IMR-90 (cell line): ENCODE measurements at regions not wholly inside any gene's neighbourhood (a gene's known extent, or its start where the extent isn't known, plus 50 kb on each side); places are given as distances from the start of the nearest gene placed in this dataset.

Source experiments
- ATAC-seq: fragments of 200-7000 bp; cut with Tn5 transposase; 2 replicates; pipeline ENCODE4 v1.9.1; 2020; ENCODE audit warnings: low read depth, mild to moderate bottlenecking, moderate library complexity
- BruUV-seq: library from RNA; stranded (reverse); fragments of 400-500 nt; replicated peaks from 2 replicates; lab custom pipeline; 2021; lab: Mats Ljungman, UMichigan
- CTCF ChIA-PET: fragments of 300-600 bp; formaldehyde crosslinking; extraction: SDS; loops from one replicate; lab custom pipeline; 2021; ENCODE audit warnings: antibody characterized with exemption; lab: Yijun Ruan, JAX
- POLR2A ChIA-PET: fragments of 300-600 bp; sonication (Branson Sonifier 250); formaldehyde crosslinking; loops from one replicate; lab custom pipeline; 2022; ENCODE audit warnings: antibody characterized with exemption; ENCODE audit not compliant: unreplicated experiment; lab: Charles Lee
- DNase-seq: peaks from one replicate; pipeline ENCODE4 v3.0.0; 2013
- H2AFZ ChIP-seq: replicated peaks from 2 replicates; pipeline ENCODE3; 2013; ENCODE audit warnings: low read length, mild to moderate bottlenecking; ENCODE audit not compliant: poor library complexity
- H2AK5ac ChIP-seq: 2 replicates; pipeline ENCODE4 v1.6.1; 2013; ENCODE audit warnings: low read depth, low read length, inconsistent platforms
- H2AK9ac ChIP-seq: replicated peaks from 2 replicates; pipeline ENCODE3; 2013; ENCODE audit warnings: mild to moderate bottlenecking, low read depth, low read length, moderate library complexity; ENCODE audit not compliant: poor library complexity
- H2BK120ac ChIP-seq: 2 replicates; pipeline ENCODE4 v1.6.1; 2013; ENCODE audit warnings: low read depth, low read length, inconsistent platforms
- H2BK15ac ChIP-seq: 3 replicates; pipeline ENCODE4 v1.6.1; 2013; ENCODE audit warnings: low read depth, low read length, inconsistent platforms
- H2BK20ac ChIP-seq: 2 replicates; pipeline ENCODE4 v1.6.1; 2013; ENCODE audit warnings: low read depth, mild to moderate bottlenecking, inconsistent platforms, low read length, moderate library complexity
- H2BK5ac ChIP-seq: 2 replicates; pipeline ENCODE4 v1.6.1; 2013; ENCODE audit warnings: mild to moderate bottlenecking, low read depth, low read length, inconsistent platforms; ENCODE audit not compliant: poor library complexity, severe bottlenecking
- H3K14ac ChIP-seq: replicated peaks from 2 replicates; pipeline ENCODE4 v1.6.1; 2013; ENCODE audit warnings: low read depth, low read length, inconsistent platforms
- H3K18ac ChIP-seq: 2 replicates; pipeline ENCODE4 v1.6.1; 2013; ENCODE audit warnings: low read depth, low read length, control low read depth
- H3K23ac ChIP-seq: 2 replicates; pipeline ENCODE4 v1.6.1; 2013; ENCODE audit warnings: low read depth, low read length, inconsistent platforms
- H3K27ac ChIP-seq: 2 replicates; pipeline ENCODE4 v1.5.1; 2013; ENCODE audit warnings: mild to moderate bottlenecking, control low read depth, low read length; ENCODE audit not compliant: insufficient read depth
- H3K27me3 ChIP-seq: 2 replicates; pipeline ENCODE4 v1.6.1; 2013; ENCODE audit warnings: low read length; ENCODE audit not compliant: control insufficient read depth, insufficient read depth
- H3K36me3 ChIP-seq: 2 replicates; pipeline ENCODE4 v1.6.1; 2013; ENCODE audit warnings: low read length, mixed read lengths; ENCODE audit not compliant: control insufficient read depth, insufficient read depth
- H3K4ac ChIP-seq: 2 replicates; pipeline ENCODE4 v1.6.1; 2013; ENCODE audit warnings: low read depth, low read length, inconsistent platforms
- H3K4me1 ChIP-seq: 2 replicates; pipeline ENCODE4 v1.6.1; 2013; ENCODE audit warnings: low read length, mixed read lengths; ENCODE audit not compliant: control insufficient read depth, insufficient read depth
- H3K4me2 ChIP-seq: 2 replicates; pipeline ENCODE4 v1.6.1; 2013; ENCODE audit warnings: low read depth, mild to moderate bottlenecking, control low read depth, low read length, moderate library complexity
- H3K4me3 ChIP-seq: 2 replicates; pipeline ENCODE4 v1.5.1; 2013; ENCODE audit warnings: low read depth, mild to moderate bottlenecking, control low read depth, low read length, moderate library complexity; ENCODE audit not compliant: insufficient read depth
- H3K56ac ChIP-seq: 2 replicates; pipeline ENCODE4 v1.6.1; 2013; ENCODE audit warnings: low read length, inconsistent platforms; ENCODE audit not compliant: insufficient read depth; ENCODE audit errors: extremely low read depth
- H3K79me1 ChIP-seq, 2 experiments: 2 replicates each; pipeline ENCODE4 v1.6.1; 2013; ENCODE audit warnings: low read length in 2 of 2, inconsistent platforms in 1 of 2, low read depth in 1 of 2
- H3K9ac ChIP-seq: 2 replicates; pipeline ENCODE4 v1.6.1; 2013; ENCODE audit warnings: low read depth, low read length, control low read depth
- H3K9me1 ChIP-seq: 2 replicates; pipeline ENCODE4 v1.6.1; 2013; ENCODE audit warnings: low read length, inconsistent platforms; ENCODE audit not compliant: insufficient read depth
- H3K9me3 ChIP-seq: 2 replicates; pipeline ENCODE4 v1.6.1; 2013; ENCODE audit warnings: low read length; ENCODE audit not compliant: control insufficient read depth, insufficient read depth
- H4K20me1 ChIP-seq: 2 replicates; pipeline ENCODE4 v1.6.1; 2013; ENCODE audit warnings: low read length, inconsistent platforms; ENCODE audit not compliant: insufficient read depth
- H4K5ac ChIP-seq: 2 replicates; pipeline ENCODE4 v1.6.1; 2013; ENCODE audit warnings: mild to moderate bottlenecking, low read depth, low read length, control low read depth
- H4K8ac ChIP-seq, 2 experiments: 2 replicates each; pipeline ENCODE4 v1.6.1; 2013; ENCODE audit warnings: low read depth in 2 of 2, low read length in 2 of 2, control low read depth in 1 of 2, inconsistent platforms in 1 of 2
- H4K91ac ChIP-seq: 2 replicates; pipeline ENCODE4 v1.6.1; 2013; ENCODE audit warnings: low read depth, low read length, inconsistent platforms; ENCODE audit not compliant: insufficient read depth
- BHLHE40 ChIP-seq: fragments of 150-350 bp; IDR thresholded peaks from 2 replicates; pipeline ENCODE4 v1.6.1; 2016; ENCODE audit warnings: mild to moderate bottlenecking, low read depth, low read length
- CEBPB ChIP-seq: IDR thresholded peaks from 2 replicates; pipeline ENCODE4 v1.6.1; 2012; ENCODE audit warnings: low read depth, low read length, improper control_type of control experiment
- CHD1 ChIP-seq: IDR thresholded peaks from 2 replicates; pipeline ENCODE4 v1.6.1; 2012; ENCODE audit warnings: low read depth, low read length, improper control_type of control experiment
- ELK1 ChIP-seq: fragments of 150-350 bp; IDR thresholded peaks from 2 replicates; pipeline ENCODE4 v1.6.1; 2016; ENCODE audit warnings: low read depth, mild to moderate bottlenecking, low read length, moderate library complexity, borderline replicate concordance
- FOS ChIP-seq: fragments of 150-350 bp; IDR thresholded peaks from 2 replicates; pipeline ENCODE4 v1.6.1; 2016; ENCODE audit warnings: low read depth, low read length
- MAFK ChIP-seq: IDR thresholded peaks from 2 replicates; pipeline ENCODE4 v1.6.1; 2012; ENCODE audit warnings: low read depth, low read length, improper control_type of control experiment
- MAZ ChIP-seq: IDR thresholded peaks from 2 replicates; pipeline ENCODE4 v1.6.1; 2012; ENCODE audit warnings: low read depth, mild to moderate bottlenecking, low read length, improper control_type of control experiment, moderate library complexity, borderline replicate concordance
- MXI1 ChIP-seq: IDR thresholded peaks from 2 replicates; pipeline ENCODE4 v1.6.1; 2012; ENCODE audit warnings: low read depth, mild to moderate bottlenecking, low read length, moderate library complexity, borderline replicate concordance
- NFE2L2 ChIP-seq: fragments of 150-350 bp; IDR thresholded peaks from 2 replicates; pipeline ENCODE4 v1.6.1; 2016; ENCODE audit warnings: low read depth, mild to moderate bottlenecking, low read length
- POLR2A ChIP-seq: IDR thresholded peaks from 2 replicates; pipeline ENCODE4 v1.6.1; 2012; ENCODE audit warnings: mild to moderate bottlenecking, low read depth, low read length
- RAD21 ChIP-seq: IDR thresholded peaks from 2 replicates; pipeline ENCODE4 v1.6.1; 2012; ENCODE audit warnings: low read length, improper control_type of control experiment
- RCOR1 ChIP-seq: IDR thresholded peaks from 2 replicates; pipeline ENCODE4 v1.6.1; 2012; ENCODE audit warnings: mild to moderate bottlenecking, low read length, improper control_type of control experiment; ENCODE audit not compliant: insufficient replicate concordance
- RFX5 ChIP-seq: IDR thresholded peaks from 2 replicates; pipeline ENCODE4 v1.8.0; 2012; ENCODE audit warnings: low read depth, mild to moderate bottlenecking, low read length, moderate library complexity
- SMC3 ChIP-seq: fragments of 150-350 bp; IDR thresholded peaks from 2 replicates; pipeline ENCODE4 v1.6.1; 2016; ENCODE audit warnings: low read depth, mild to moderate bottlenecking, antibody characterized with exemption, low read length, moderate library complexity
- USF2 ChIP-seq: fragments of 150-350 bp; IDR thresholded peaks from 2 replicates; pipeline ENCODE4 v1.6.1; 2017; ENCODE audit warnings: mild to moderate bottlenecking, antibody characterized with exemption, low read length, low read depth
- WGBS, 2 experiments: methylation state at CpG; one replicate each; pipeline versions ENCODE4 v1.1.5 to v1.1.7; 2013; ENCODE audit warnings: missing lambda C conversion rate in 2 of 2; ENCODE audit not compliant: insufficient read length in 1 of 2; ENCODE audit errors: extremely low coverage in 2 of 2; 5-methylcytosine and 5-hydroxymethylcytosine counted together
- dilution Hi-C: fragments of 300-500 bp; cut with HindIII; formaldehyde crosslinking; loops from one replicate; pipeline ENCODE4 v1.14.3; 2018; ENCODE audit warnings: low sequenced_read_pairs; ENCODE audit not compliant: unreplicated experiment
- in situ Hi-C: fragments of 300-500 bp; cut with MboI; formaldehyde crosslinking; loops from 3 replicates; pipeline ENCODE4 v1.14.3; 2019; ENCODE audit warnings: low sequenced_read_pairs, inconsistent platforms, mixed read lengths
- intact Hi-C: fragments of 100-400 bp; cut with micrococcal nuclease; formaldehyde crosslinking; loops from 2 replicates; pipeline ENCODE4 v1.10.0; 2022
- TF ChIP-seq, protein P1 (sequence below): conservative IDR thresholded peaks from 2 replicates; pipeline ENCODE4 v1.5.1; 2012; ENCODE audit warnings: mild to moderate bottlenecking, low read depth, low read length, improper control_type of control experiment

DNA sequence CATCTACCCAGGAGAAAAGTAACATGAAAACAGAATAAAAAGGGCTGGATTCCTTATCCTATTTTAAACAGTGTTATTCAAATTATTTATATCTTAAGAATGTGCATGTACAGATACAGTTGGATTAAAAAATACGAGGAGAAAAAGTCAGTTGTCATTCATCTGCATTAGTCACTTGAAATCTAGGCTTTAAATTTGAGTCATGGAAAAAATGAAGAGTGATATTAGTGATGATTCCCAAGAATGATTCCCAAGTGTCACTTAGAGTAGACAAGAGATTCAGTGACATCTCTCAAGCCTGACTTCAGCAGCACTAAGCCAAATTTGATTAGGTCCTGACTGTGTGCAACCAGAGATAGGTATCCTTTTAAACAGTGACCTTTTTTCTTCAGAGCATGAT is 394.2 kb downstream of the IRS1 start:
- Histone ChIP-seq H2BK120ac (no peak overlapping the region; the same call in 1 of the 2 replicates), H4K20me1 (no peaks in the 10 kb centered on the region), H3K4ac (no peak overlapping the region), H4K91ac (no peak overlapping the region), H3K4me2 (no peak overlapping the region), H3K56ac (no peak overlapping the region), H2AFZ (no peak overlapping the region), H3K27me3 (no peaks in the 10 kb centered on the region), H3K9ac (no peak overlapping the region), H3K23ac (no peak overlapping the region), H3K4me3 (no peak overlapping the region), H2BK5ac (peak overlapping the region; percentile 13), H2BK20ac (peak overlapping the region; percentile 64), H3K36me3 (no peaks in the 10 kb centered on the region), H4K8ac (0 out of 4 replicates have a peak overlapping the region, but pooled peaks of 1 of the 2 experiments have one; percentile 3), H2BK15ac (0 out of 3 replicates have a peak overlapping the region, but pooled peaks have one; percentile 21), H3K79me1 (no peaks in the 10 kb centered on the region), H3K14ac (0 out of 2 replicates have a peak overlapping the region, but pooled peaks have one; percentile 54), H2AK9ac (no peak overlapping the region), H3K9me3 (no peaks in the 10 kb centered on the region), H3K4me1 (no peaks in the 10 kb centered on the region; the same call in 1 of the 2 replicates), H3K9me1 (no peaks in the 10 kb centered on the region), H3K27ac (no peak overlapping the region), H3K18ac (no peak overlapping the region), H2AK5ac (no peak overlapping the region), H4K5ac (no peak overlapping the region)
- in situ Hi-C loops (no loop called here), dilution Hi-C loops (no loop called here), intact Hi-C loops (loop anchor here (5.0 kb wide), 1 partner anchor 53 kb away; no protein-coding TSS in a partner anchor)
- DNase-seq (no peak), ATAC-seq (no peak)
- BruUV-seq, result no TSS peak
- no peak for TF ChIP-seq CEBPB
- no peak for TF ChIP-seq POLR2A
- TF ChIP-seq RCOR1, result no peak
- TF ChIP-seq RFX5, result no peak
- TF ChIP-seq USF2, result no peak
- TF ChIP-seq MAZ, result no peak
- no peak for TF ChIP-seq MAFK
- no peak for TF ChIP-seq MXI1
- TF ChIP-seq SMC3, result no peak
- TF ChIP-seq, protein P1, sequence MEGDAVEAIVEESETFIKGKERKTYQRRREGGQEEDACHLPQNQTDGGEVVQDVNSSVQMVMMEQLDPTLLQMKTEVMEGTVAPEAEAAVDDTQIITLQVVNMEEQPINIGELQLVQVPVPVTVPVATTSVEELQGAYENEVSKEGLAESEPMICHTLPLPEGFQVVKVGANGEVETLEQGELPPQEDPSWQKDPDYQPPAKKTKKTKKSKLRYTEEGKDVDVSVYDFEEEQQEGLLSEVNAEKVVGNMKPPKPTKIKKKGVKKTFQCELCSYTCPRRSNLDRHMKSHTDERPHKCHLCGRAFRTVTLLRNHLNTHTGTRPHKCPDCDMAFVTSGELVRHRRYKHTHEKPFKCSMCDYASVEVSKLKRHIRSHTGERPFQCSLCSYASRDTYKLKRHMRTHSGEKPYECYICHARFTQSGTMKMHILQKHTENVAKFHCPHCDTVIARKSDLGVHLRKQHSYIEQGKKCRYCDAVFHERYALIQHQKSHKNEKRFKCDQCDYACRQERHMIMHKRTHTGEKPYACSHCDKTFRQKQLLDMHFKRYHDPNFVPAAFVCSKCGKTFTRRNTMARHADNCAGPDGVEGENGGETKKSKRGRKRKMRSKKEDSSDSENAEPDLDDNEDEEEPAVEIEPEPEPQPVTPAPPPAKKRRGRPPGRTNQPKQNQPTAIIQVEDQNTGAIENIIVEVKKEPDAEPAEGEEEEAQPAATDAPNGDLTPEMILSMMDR, result no peak
- TF ChIP-seq BHLHE40, result no peak
- no peak for TF ChIP-seq FOS
- no peak for TF ChIP-seq ELK1
- no peak for TF ChIP-seq CHD1
- TF ChIP-seq RAD21, result no peak
- TF ChIP-seq NFE2L2, result no peak
- no CpG with 5 or more reads among the region's 1 CpG for WGBS, 2 experiments
- ChIA-PET POLR2A (interaction anchor here (0.6 kb wide), 1 partner anchor 678 kb away, joined by 3 read pairs; no protein-coding TSS in a partner anchor), CTCF (no interaction called here)
